ENCODE measurements at regions not wholly inside any gene's neighbourhood (a gene's known extent, or its start where the extent isn't known, plus 50 kb on each side); places are given as distances from the start of the nearest gene placed in this dataset.

DNA sequence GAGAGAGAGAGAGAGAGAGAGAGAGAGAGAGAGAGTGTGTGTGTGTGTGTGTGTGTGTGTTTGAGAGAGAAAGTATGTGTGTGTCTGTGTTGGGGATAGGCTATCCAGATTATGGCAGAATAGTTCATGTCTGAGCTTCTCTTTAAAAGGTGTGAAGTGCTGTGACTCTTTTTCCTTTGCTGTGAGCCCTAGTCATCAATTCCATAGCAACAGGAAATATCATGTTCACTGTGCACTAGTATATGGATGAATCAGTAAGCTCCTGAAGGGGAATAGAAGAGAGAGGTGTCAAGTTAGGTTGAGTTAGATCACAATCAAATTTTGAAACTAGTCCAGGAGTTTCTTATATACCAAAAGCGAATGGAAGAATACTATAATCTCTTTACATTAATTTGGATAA is 318.7 kb downstream of the RFPL4B start:
- TF ChIP-seq, protein P1, sequence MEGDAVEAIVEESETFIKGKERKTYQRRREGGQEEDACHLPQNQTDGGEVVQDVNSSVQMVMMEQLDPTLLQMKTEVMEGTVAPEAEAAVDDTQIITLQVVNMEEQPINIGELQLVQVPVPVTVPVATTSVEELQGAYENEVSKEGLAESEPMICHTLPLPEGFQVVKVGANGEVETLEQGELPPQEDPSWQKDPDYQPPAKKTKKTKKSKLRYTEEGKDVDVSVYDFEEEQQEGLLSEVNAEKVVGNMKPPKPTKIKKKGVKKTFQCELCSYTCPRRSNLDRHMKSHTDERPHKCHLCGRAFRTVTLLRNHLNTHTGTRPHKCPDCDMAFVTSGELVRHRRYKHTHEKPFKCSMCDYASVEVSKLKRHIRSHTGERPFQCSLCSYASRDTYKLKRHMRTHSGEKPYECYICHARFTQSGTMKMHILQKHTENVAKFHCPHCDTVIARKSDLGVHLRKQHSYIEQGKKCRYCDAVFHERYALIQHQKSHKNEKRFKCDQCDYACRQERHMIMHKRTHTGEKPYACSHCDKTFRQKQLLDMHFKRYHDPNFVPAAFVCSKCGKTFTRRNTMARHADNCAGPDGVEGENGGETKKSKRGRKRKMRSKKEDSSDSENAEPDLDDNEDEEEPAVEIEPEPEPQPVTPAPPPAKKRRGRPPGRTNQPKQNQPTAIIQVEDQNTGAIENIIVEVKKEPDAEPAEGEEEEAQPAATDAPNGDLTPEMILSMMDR (IDR thresholded peaks at IDR 0.05): no peak
- TF ChIP-seq SIN3A (IDR thresholded peaks at IDR 0.05; ENCODE audit: borderline replicate concordance, insufficient read depth, low read depth, low read length): no peak
